Colonic mucosa (tissue), 4 donors: ENCODE measurements at regions not wholly inside any gene's neighbourhood (a gene's known extent, or its start where the extent isn't known, plus 50 kb on each side); places are given as distances from the start of the nearest gene placed in this dataset.
"Not testable (repeated sequence)": the region's sequence is repeated elsewhere in the genome, so short reads cannot be mapped to it uniquely, and the experiment has no call there.

Source experiments
- DNase-seq: peaks from one replicate; pipeline ENCODE4 v3.0.0-alpha.2; 2020
- H3K27ac ChIP-seq: fragments of 200-600 bp; one replicate; pipeline ENCODE4 v1.8.0; 2021
- H3K27me3 ChIP-seq: fragments of 200-600 bp; one replicate; pipeline ENCODE4 v1.8.0; 2021
- H3K36me3 ChIP-seq: fragments of 200-600 bp; one replicate; pipeline ENCODE4 v1.8.0; 2021
- H3K4me1 ChIP-seq: fragments of 200-600 bp; one replicate; pipeline ENCODE4 v1.8.0; 2021; ENCODE audit warnings: mild to moderate bottlenecking
- H3K4me3 ChIP-seq: fragments of 200-600 bp; one replicate; pipeline ENCODE4 v1.8.0; 2021
- H3K9ac ChIP-seq, 2 donors: one replicate each; pipeline ENCODE4 v1.7.0; 2013; ENCODE audit warnings: control low read depth in 2 of 2, low read depth in 2 of 2, low read length in 2 of 2
- H3K9me3 ChIP-seq: fragments of 200-600 bp; one replicate; pipeline ENCODE4 v1.8.0; 2021
- CTCF ChIP-seq: fragments of 200-600 bp; IDR thresholded peaks from one replicate; pipeline ENCODE4 v1.8.0; 2022; ENCODE audit warnings: antibody characterized with exemption, mild to moderate bottlenecking
- intact Hi-C: fragments of 100-400 bp; cut with DNase I; formaldehyde crosslinking; loops from one replicate; pipeline ENCODE4 v1.14.1; 2022
- donor health status: healthy.
- donor health status: DM: no; HTN: no; CAD: no.
- donor health status: DM: no; HTN: no; CAD: no.

- no peak for TF ChIP-seq CTCF
- Histone ChIP-seq H3K36me3 (no peaks in the 10 kb centered on the region), H3K27me3 (no peaks in the 10 kb centered on the region), H3K27ac (no peak overlapping the region), H3K4me1 (no peaks in the 10 kb centered on the region), H3K9me3 (no peaks in the 10 kb centered on the region), H3K4me3 (no peak overlapping the region), H3K9ac (no peak overlapping the region)
- intact Hi-C loops, result no loop called here
- no peak for DNase-seq
These were observed 505.9 kb upstream of the CCNG1 start for GRCh38 chr5:162931501-162931900.

- intact Hi-C loops, result no loop called here
- no peak overlapping the region for H3K9ac ChIP-seq
These were observed 497.4 kb upstream of the CCNG1 start for GRCh38 chr5:162939991-162940390.

GRCh38 chr5:162948677-162949076 lies 488.7 kb upstream of the CCNG1 start:
- TF ChIP-seq CTCF, result no peak
- Histone ChIP-seq H3K4me3 (no peak overlapping the region), H3K4me1 (no peaks in the 10 kb centered on the region), H3K27ac (no peak overlapping the region), H3K9me3 (no peaks in the 10 kb centered on the region), H3K27me3 (no peaks in the 10 kb centered on the region), H3K9ac (no peak overlapping the region), H3K36me3 (no peaks in the 10 kb centered on the region)
- no peak for DNase-seq
- intact Hi-C loops, result no loop called here

More at GRCh38 chr5:162939991-162940390, 497.4 kb upstream of the CCNG1 start:
- Histone ChIP-seq H3K4me3 (no peak overlapping the region), H3K36me3 (no peaks in the 10 kb centered on the region), H3K27ac (no peak overlapping the region), H3K27me3 (no peaks in the 10 kb centered on the region), H3K4me1 (no peaks in the 10 kb centered on the region), H3K9me3 (no peaks in the 10 kb centered on the region)
- no peak for DNase-seq
- TF ChIP-seq CTCF, result no peak

- no peak overlapping the region for H3K9ac ChIP-seq
- TF ChIP-seq CTCF, result no peak
- H3K27ac ChIP-seq, result no peak overlapping the region
- H3K36me3 ChIP-seq, result no peaks in the 10 kb centered on the region
- no peak overlapping the region for H3K4me3 ChIP-seq
- DNase-seq, result no peak
- H3K27me3 ChIP-seq, result no peaks in the 10 kb centered on the region
- intact Hi-C loops, result no loop called here
- H3K9me3 ChIP-seq, result no peaks in the 10 kb centered on the region
- H3K4me1 ChIP-seq, result no peaks in the 10 kb centered on the region
These were observed 480.8 kb upstream of the CCNG1 start for GRCh38 chr5:162956570-162956969.

GRCh38 chr5:162964144-162964543 lies 473.3 kb upstream of the CCNG1 start:
- intact Hi-C loops, H3K27me3 ChIP-seq, H3K9me3 ChIP-seq, H3K4me1 ChIP-seq, H3K4me3 ChIP-seq, H3K9ac ChIP-seq, H3K36me3 ChIP-seq, H3K27ac ChIP-seq, DNase-seq: not testable (repeated sequence)

- intact Hi-C loops, result no loop called here
- Histone ChIP-seq H3K9ac (no peak overlapping the region), H3K9me3 (no peaks in the 10 kb centered on the region), H3K27ac (no peak overlapping the region), H3K4me1 (no peaks in the 10 kb centered on the region), H3K36me3 (no peaks in the 10 kb centered on the region), H3K27me3 (no peaks in the 10 kb centered on the region), H3K4me3 (no peak overlapping the region)
- no peak for DNase-seq
- TF ChIP-seq CTCF, result no peak
These were observed 447.3 kb upstream of the CCNG1 start for GRCh38 chr5:162990063-162990462.
